ENCODE measurements at regions not wholly inside any gene's neighbourhood (a gene's known extent, or its start where the extent isn't known, plus 50 kb on each side); places are given as distances from the start of the nearest gene placed in this dataset.

- H3K4me1 Mint-ChIP-seq (ENCODE audit: unreplicated experiment): no peaks in the 10 kb centered on the region
- no peaks in the 10 kb centered on the region for H3K9me3 Mint-ChIP-seq
- no peak overlapping the region for H3K27ac Mint-ChIP-seq
- DNase-seq (ENCODE audit: extremely low spot score, unreplicated experiment): no peak
- H3K4me3 Mint-ChIP-seq: no peak overlapping the region
- H3K27me3 Mint-ChIP-seq: peaks cover 3% of the 10 kb centered on the region
- TF ChIP-seq CTCF (conservative IDR thresholded peaks at IDR 0.05): no peak
- H3K36me3 Mint-ChIP-seq: no peaks in the 10 kb centered on the region
Measured at GRCh38 chr14:56918849-56919574, 108.7 kb upstream of the OTX2 start.

GRCh38 chr14:56905282-56905681 lies 95.0 kb upstream of the OTX2 start:
- no peak for TF ChIP-seq CTCF (conservative IDR thresholded peaks at IDR 0.05)
- no peaks in the 10 kb centered on the region for H3K4me1 Mint-ChIP-seq (ENCODE audit: unreplicated experiment)
- no peak overlapping the region for H3K4me3 Mint-ChIP-seq
- no peak overlapping the region for H3K27ac Mint-ChIP-seq
- H3K27me3 Mint-ChIP-seq: peaks cover 27% of the 10 kb centered on the region
- DNase-seq (ENCODE audit: extremely low spot score, unreplicated experiment): no peak
- no peaks in the 10 kb centered on the region for H3K36me3 Mint-ChIP-seq
- peaks cover 4% of the 10 kb centered on the region for H3K9me3 Mint-ChIP-seq

GRCh38 chr14:56903304-56903969 lies 93.2 kb upstream of the OTX2 start:
- H3K27me3 Mint-ChIP-seq: peaks cover 27% of the 10 kb centered on the region
- H3K27ac Mint-ChIP-seq: no peak overlapping the region
- no peak for DNase-seq (ENCODE audit: extremely low spot score, unreplicated experiment)
- no peak for TF ChIP-seq CTCF (conservative IDR thresholded peaks at IDR 0.05)
- H3K4me3 Mint-ChIP-seq: no peak overlapping the region
- H3K4me1 Mint-ChIP-seq (ENCODE audit: unreplicated experiment): no peaks in the 10 kb centered on the region
- H3K36me3 Mint-ChIP-seq: no peaks in the 10 kb centered on the region
- H3K9me3 Mint-ChIP-seq: peaks cover 4% of the 10 kb centered on the region

- Mint-ChIP-seq H3K27me3 (peaks cover 27% of the 10 kb centered on the region), H3K27ac (no peak overlapping the region), H3K4me3 (no peak overlapping the region), H3K9me3 (peaks cover 4% of the 10 kb centered on the region), H3K4me1 (ENCODE audit: unreplicated experiment) (no peaks in the 10 kb centered on the region), H3K36me3 (no peaks in the 10 kb centered on the region)
- no peak for DNase-seq (ENCODE audit: extremely low spot score, unreplicated experiment)
- TF ChIP-seq CTCF (conservative IDR thresholded peaks at IDR 0.05): no peak
Measured at GRCh38 chr14:56902385-56902784, 92.1 kb upstream of the OTX2 start.

- no peak for TF ChIP-seq CTCF (conservative IDR thresholded peaks at IDR 0.05)
- Mint-ChIP-seq H3K9me3 (peaks cover 4% of the 10 kb centered on the region), H3K36me3 (no peaks in the 10 kb centered on the region), H3K4me1 (ENCODE audit: unreplicated experiment) (no peaks in the 10 kb centered on the region), H3K27me3 (peaks cover 25% of the 10 kb centered on the region), H3K27ac (no peak overlapping the region), H3K4me3 (no peak overlapping the region)
- no peak for DNase-seq (ENCODE audit: extremely low spot score, unreplicated experiment)
Measured at GRCh38 chr14:56900726-56901125, 90.4 kb upstream of the OTX2 start.

All from type B pancreatic cell (in vitro differentiated cells).